ENCODE measurements at regions not wholly inside any gene's neighbourhood (a gene's known extent, or its start where the extent isn't known, plus 50 kb on each side); places are given as distances from the start of the nearest gene placed in this dataset.

DNA sequence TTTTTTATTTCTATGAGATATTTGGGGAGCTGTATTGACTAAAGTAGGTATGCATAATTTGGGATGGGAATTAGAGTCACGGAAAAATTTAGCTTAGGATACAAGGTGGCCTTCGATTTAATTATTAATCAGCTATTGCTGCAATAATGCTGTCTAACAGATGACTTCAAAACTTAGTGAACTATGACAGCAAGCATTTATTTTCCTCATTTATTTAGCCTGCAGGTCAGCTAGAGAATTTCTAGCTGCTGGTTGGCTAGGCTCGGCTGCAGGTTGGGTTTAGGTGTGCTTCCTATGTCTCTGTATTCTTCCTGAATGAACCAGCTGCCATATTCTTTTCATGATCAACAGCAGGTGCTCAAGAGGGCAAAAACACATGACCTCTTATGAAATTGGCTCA, 181.8 kb upstream of the RAG2 start:
- no peaks in the 10 kb centered on the region for H3K36me3 ChIP-seq (ENCODE audit: control insufficient read depth in 1 of 2, insufficient read depth in 2 of 2, low read length in 2 of 2)
- no peaks in the 10 kb centered on the region for H3K9me3 ChIP-seq (ENCODE audit: control insufficient read depth in 1 of 2, low read length in 2 of 2)
- no peaks in the 10 kb centered on the region for H3K27me3 ChIP-seq (ENCODE audit: low read depth, low read length)
- peaks cover 0 to 2% of the 10 kb centered on the region in 2 donors for H3K4me1 ChIP-seq (ENCODE audit: control insufficient read depth in 1 of 2, insufficient read depth in 2 of 2, low read length in 2 of 2)
- H3K4me3 ChIP-seq (ENCODE audit: low read depth in 1 of 2, low read length in 2 of 2): no peak overlapping the region
- H3K27ac ChIP-seq (ENCODE audit: low read length): no peak overlapping the region

DNA sequence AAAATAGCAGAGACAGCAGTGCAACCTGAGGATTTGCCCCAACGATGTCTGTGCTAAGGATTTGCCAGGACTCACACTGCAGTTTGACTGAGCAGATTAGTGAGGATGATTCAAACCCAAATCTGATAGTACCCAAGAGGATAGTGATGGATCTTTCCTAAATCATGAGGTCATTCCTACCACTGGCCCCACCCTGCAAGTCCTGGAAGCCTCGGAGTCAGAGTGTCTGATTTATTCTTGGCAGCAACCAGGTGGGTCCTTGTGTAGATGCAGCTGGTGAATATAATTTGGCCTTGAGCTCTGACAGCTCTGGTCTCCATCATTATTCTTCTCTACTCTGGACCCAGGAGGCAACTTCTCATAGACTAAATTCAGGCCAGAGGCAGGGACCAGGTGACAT, 179.3 kb upstream of the RAG2 start:
- no peak overlapping the region for H3K4me3 ChIP-seq (ENCODE audit: low read depth in 1 of 2, low read length in 2 of 2)
- H3K27ac ChIP-seq (ENCODE audit: low read length): no peak overlapping the region
- no peaks in the 10 kb centered on the region for H3K36me3 ChIP-seq (ENCODE audit: control insufficient read depth in 1 of 2, insufficient read depth in 2 of 2, low read length in 2 of 2)
- H3K27me3 ChIP-seq (ENCODE audit: low read depth, low read length): no peaks in the 10 kb centered on the region
- H3K4me1 ChIP-seq (ENCODE audit: control insufficient read depth in 1 of 2, insufficient read depth in 2 of 2, low read length in 2 of 2): peaks cover 0 to 3% of the 10 kb centered on the region in 2 donors
- H3K9me3 ChIP-seq (ENCODE audit: control insufficient read depth in 1 of 2, low read length in 2 of 2): no peaks in the 10 kb centered on the region

DNA sequence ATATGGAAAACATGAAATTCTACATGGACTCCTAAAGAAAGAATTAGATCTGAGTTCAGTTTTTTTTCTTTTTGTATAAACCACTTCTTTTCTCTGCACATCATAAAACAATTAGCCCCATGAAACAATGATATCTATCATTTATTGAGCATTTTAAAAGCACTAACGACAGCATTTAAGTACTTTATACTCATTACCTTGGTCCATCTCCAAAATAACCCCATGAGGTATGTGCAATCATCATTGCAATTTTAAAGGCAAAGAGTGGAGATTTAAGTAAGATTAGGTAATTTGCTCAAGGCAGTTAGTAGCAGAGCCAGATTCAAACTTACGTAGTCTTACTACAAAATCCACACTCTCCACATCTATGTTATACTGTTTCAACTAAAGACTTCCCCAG, 177.7 kb upstream of the RAG2 start:
- Histone ChIP-seq H3K9me3 (ENCODE audit: control insufficient read depth in 1 of 2, low read length in 2 of 2) (no peaks in the 10 kb centered on the region), H3K27ac (ENCODE audit: low read length) (no peak overlapping the region), H3K4me1 (ENCODE audit: control insufficient read depth in 1 of 2, insufficient read depth in 2 of 2, low read length in 2 of 2) (peaks cover 0 to 3% of the 10 kb centered on the region in 2 donors), H3K27me3 (ENCODE audit: low read depth, low read length) (no peaks in the 10 kb centered on the region), H3K4me3 (ENCODE audit: low read depth in 1 of 2, low read length in 2 of 2) (no peak overlapping the region), H3K36me3 (ENCODE audit: control insufficient read depth in 1 of 2, insufficient read depth in 2 of 2, low read length in 2 of 2) (no peaks in the 10 kb centered on the region)

DNA sequence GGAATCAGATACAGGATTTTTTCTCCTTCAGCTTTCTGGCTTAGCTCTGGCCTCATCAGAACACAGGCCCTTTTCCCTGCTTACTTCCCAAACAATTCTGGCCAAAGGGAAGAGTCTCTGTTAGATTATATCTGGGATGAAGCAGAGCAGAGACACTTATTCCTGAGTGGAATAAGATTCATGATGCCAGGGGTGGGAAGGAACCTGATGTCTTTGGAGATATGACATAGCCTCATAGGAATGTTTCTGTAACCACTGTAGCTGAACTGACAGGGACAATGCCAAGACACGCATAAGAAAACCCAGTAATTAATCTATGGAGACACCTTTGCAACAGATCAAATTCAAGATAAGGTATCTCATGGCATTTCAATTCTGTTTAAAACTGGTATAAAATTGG, 177.1 kb upstream of the RAG2 start:
- Histone ChIP-seq H3K36me3 (ENCODE audit: control insufficient read depth in 1 of 2, insufficient read depth in 2 of 2, low read length in 2 of 2) (no peaks in the 10 kb centered on the region), H3K4me1 (ENCODE audit: control insufficient read depth in 1 of 2, insufficient read depth in 2 of 2, low read length in 2 of 2) (peaks cover 0 to 3% of the 10 kb centered on the region in 2 donors), H3K4me3 (ENCODE audit: low read depth in 1 of 2, low read length in 2 of 2) (no peak overlapping the region), H3K27me3 (ENCODE audit: low read depth, low read length) (no peaks in the 10 kb centered on the region), H3K9me3 (ENCODE audit: control insufficient read depth in 1 of 2, low read length in 2 of 2) (no peaks in the 10 kb centered on the region), H3K27ac (ENCODE audit: low read length) (no peak overlapping the region)

DNA sequence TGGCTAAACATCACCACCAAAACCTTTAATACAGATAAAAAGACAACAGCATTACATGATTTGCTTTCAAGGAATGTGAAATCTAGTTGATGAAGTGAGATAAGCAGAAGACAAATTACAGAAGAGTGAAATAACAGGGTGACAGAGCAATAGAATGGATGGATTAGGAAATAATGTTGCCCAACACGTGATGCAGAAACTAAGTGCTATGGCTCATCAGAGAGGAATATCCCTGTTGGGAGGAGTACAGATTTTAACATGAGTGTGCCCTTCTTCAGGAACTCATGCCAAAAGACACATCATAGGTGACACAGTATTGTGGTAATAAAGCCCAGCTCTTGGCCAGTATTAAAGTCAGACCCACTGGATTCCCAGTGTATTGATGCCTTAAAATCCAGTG, 176.6 kb upstream of the RAG2 start:
- Histone ChIP-seq H3K36me3 (ENCODE audit: control insufficient read depth in 1 of 2, insufficient read depth in 2 of 2, low read length in 2 of 2) (no peaks in the 10 kb centered on the region), H3K4me1 (ENCODE audit: control insufficient read depth in 1 of 2, insufficient read depth in 2 of 2, low read length in 2 of 2) (peaks cover 0 to 3% of the 10 kb centered on the region in 2 donors), H3K27me3 (ENCODE audit: low read depth, low read length) (no peaks in the 10 kb centered on the region), H3K27ac (ENCODE audit: low read length) (no peak overlapping the region), H3K4me3 (ENCODE audit: low read depth in 1 of 2, low read length in 2 of 2) (no peak overlapping the region), H3K9me3 (ENCODE audit: control insufficient read depth in 1 of 2, low read length in 2 of 2) (no peaks in the 10 kb centered on the region)

DNA sequence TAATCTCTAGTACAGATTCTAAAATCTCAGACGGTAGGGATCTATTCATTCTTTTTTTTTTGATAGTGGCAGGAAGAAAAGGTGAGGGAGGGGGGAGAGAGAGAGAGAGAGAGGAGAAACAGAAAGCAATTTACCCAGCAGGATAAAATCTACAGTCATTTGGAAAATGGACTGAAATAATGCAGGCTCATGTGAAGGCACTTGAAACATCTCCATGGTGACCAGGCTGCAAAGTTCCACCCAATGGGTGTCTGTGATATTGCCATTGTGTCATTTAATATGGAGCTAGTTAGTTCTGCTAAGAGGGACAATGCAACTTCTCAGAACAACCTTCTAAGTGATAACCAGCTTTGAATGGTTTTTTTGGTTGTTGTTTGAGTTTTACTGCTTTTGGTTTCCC, 165.2 kb upstream of the RAG2 start:
- no peak overlapping the region for H3K27ac ChIP-seq (ENCODE audit: low read length)
- H3K9me3 ChIP-seq (ENCODE audit: control insufficient read depth in 1 of 2, low read length in 2 of 2): no peaks in the 10 kb centered on the region
- no peaks in the 10 kb centered on the region for H3K36me3 ChIP-seq (ENCODE audit: control insufficient read depth in 1 of 2, insufficient read depth in 2 of 2, low read length in 2 of 2)
- no peaks in the 10 kb centered on the region for H3K27me3 ChIP-seq (ENCODE audit: low read depth, low read length)
- no peak overlapping the region for H3K4me3 ChIP-seq (ENCODE audit: low read depth in 1 of 2, low read length in 2 of 2)
- no peaks in the 10 kb centered on the region for H3K4me1 ChIP-seq (ENCODE audit: control insufficient read depth in 1 of 2, insufficient read depth in 2 of 2, low read length in 2 of 2)

DNA sequence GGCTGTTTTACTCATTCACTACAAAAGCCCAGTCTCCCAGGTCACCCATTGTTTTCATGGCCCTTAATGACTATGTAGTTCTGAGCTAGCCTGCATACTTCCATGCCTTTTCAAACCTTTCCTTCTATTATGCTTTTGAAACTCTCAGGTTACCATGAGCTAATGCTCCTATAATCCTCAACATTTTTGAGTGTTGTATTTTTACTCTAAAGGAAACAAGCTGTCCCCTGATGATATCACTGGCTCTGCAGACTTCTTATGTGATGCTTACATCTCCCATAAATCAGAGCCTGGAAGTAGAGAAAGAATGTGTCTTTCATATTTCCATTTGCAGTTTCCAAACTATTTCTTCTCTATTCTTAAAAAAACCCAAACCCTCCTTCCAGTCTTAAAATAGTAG, 159.0 kb upstream of the RAG2 start:
- no peaks in the 10 kb centered on the region for H3K27me3 ChIP-seq (ENCODE audit: low read depth, low read length)

DNA sequence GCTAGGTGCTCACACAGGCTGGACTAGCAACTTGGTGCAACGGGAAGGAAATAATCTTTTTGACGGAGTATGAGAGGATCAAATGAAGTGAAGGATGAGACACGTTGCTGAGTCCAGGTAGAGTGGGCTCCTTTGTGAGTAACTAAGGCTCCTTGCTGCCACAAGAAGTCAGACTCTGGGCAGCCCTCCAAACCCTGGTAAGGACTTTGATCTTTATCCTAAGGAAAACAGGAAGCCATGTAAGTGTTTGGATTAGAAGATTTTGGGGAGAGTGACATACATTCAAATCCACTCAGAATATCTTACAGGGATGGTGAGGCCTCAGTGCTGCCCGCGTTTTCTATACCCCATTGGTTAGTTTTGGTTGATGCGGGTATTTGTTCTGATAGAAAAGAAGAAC, 155.9 kb upstream of the RAG2 start:
- no peaks in the 10 kb centered on the region for H3K27me3 ChIP-seq (ENCODE audit: low read depth, low read length)
- no peak overlapping the region for H3K27ac ChIP-seq (ENCODE audit: low read length)
- no peaks in the 10 kb centered on the region for H3K9me3 ChIP-seq (ENCODE audit: control insufficient read depth in 1 of 2, low read length in 2 of 2)
- no peaks in the 10 kb centered on the region for H3K36me3 ChIP-seq (ENCODE audit: control insufficient read depth in 1 of 2, insufficient read depth in 2 of 2, low read length in 2 of 2)
- H3K4me1 ChIP-seq (ENCODE audit: control insufficient read depth in 1 of 2, insufficient read depth in 2 of 2, low read length in 2 of 2): peaks cover 0 to 6% of the 10 kb centered on the region in 2 donors
- no peak overlapping the region for H3K4me3 ChIP-seq (ENCODE audit: low read depth in 1 of 2, low read length in 2 of 2)

More for the DNA sequence above, 159.0 kb upstream of the RAG2 start:
- Histone ChIP-seq H3K4me3 (ENCODE audit: low read depth in 1 of 2, low read length in 2 of 2) (no peak overlapping the region), H3K36me3 (ENCODE audit: control insufficient read depth in 1 of 2, insufficient read depth in 2 of 2, low read length in 2 of 2) (no peaks in the 10 kb centered on the region), H3K27ac (ENCODE audit: low read length) (no peak overlapping the region), H3K4me1 (ENCODE audit: control insufficient read depth in 1 of 2, insufficient read depth in 2 of 2, low read length in 2 of 2) (no peaks in the 10 kb centered on the region), H3K9me3 (ENCODE audit: control insufficient read depth in 1 of 2, low read length in 2 of 2) (no peaks in the 10 kb centered on the region)

DNA sequence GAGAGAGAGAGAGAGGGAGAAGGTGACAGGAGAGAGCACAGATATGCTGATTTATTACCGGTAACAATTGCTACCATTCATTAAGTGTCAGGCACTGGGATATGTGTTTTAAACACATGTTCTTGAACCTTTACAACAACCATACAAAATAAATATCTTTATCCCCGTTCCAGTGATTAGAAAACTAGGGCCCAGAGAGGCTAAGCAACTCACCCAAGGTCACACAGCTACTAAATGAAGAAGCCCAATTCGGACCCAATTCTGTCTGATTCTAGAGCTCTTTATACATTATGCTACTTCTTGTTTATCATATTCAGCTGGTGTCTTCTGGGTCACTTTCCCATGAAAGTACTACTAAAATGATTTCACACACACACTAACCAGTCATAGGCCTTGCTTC, 154.0 kb upstream of the RAG2 start:
- H3K27me3 ChIP-seq (ENCODE audit: low read depth, low read length): no peaks in the 10 kb centered on the region
- H3K4me1 ChIP-seq (ENCODE audit: control insufficient read depth in 1 of 2, insufficient read depth in 2 of 2, low read length in 2 of 2): peaks cover 0 to 6% of the 10 kb centered on the region in 2 donors
- H3K9me3 ChIP-seq (ENCODE audit: control insufficient read depth in 1 of 2, low read length in 2 of 2): no peaks in the 10 kb centered on the region
- H3K4me3 ChIP-seq (ENCODE audit: low read depth in 1 of 2, low read length in 2 of 2): no peak overlapping the region
- no peak overlapping the region for H3K27ac ChIP-seq (ENCODE audit: low read length)
- H3K36me3 ChIP-seq (ENCODE audit: control insufficient read depth in 1 of 2, insufficient read depth in 2 of 2, low read length in 2 of 2): no peaks in the 10 kb centered on the region

DNA sequence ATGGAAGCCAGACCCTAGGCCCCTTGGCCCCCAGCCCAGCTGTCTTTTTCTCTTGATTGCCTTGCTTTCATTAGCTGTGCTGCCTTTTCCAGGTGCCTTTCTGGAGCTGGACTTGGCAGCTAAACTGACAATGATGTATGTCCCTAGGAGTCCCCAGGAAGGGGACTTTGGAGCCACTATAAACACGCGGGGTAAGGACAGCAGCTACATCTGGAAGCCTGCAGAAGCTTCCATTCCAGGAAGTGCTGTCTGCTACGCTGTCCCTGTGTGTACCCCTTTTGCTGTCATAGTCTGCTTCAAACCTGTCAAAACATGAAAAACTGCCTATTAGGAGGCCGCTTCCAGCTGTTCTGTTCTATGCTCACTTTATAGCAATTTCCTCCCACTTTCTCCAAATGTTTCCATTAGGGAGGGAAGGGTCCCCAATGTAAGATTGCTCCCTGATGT, 153.3 kb upstream of the RAG2 start:
- no peaks in the 10 kb centered on the region for H3K36me3 ChIP-seq (ENCODE audit: control insufficient read depth in 1 of 2, insufficient read depth in 2 of 2, low read length in 2 of 2)
- H3K9me3 ChIP-seq (ENCODE audit: control insufficient read depth in 1 of 2, low read length in 2 of 2): no peaks in the 10 kb centered on the region
- H3K27me3 ChIP-seq (ENCODE audit: low read depth, low read length): no peaks in the 10 kb centered on the region
- peaks cover 0 to 6% of the 10 kb centered on the region in 2 donors for H3K4me1 ChIP-seq (ENCODE audit: control insufficient read depth in 1 of 2, insufficient read depth in 2 of 2, low read length in 2 of 2)
- H3K4me3 ChIP-seq (ENCODE audit: low read depth in 1 of 2, low read length in 2 of 2): no peak overlapping the region
- H3K27ac ChIP-seq (ENCODE audit: low read length): no peak overlapping the region

DNA sequence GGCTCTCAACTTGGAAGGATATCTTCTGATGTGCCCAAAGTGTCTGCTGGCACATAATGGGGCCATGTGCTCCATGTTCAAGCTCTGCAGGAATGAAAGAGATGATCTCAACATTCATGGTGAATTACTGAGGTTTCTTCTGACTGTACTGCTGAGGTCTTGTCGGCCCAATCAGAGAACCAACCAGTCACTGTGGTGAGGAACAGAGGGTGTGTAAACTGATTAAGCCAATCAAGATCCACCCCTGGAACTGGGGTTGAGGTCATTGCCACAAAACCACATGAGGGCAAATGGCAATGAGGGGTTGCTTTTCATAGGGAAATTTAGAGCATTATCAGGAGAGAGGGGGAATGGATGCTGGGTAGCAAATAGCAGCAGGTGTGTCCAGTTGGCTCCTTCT, 152.3 kb upstream of the RAG2 start:
- no peaks in the 10 kb centered on the region for H3K36me3 ChIP-seq (ENCODE audit: control insufficient read depth in 1 of 2, insufficient read depth in 2 of 2, low read length in 2 of 2)
- no peaks in the 10 kb centered on the region for H3K27me3 ChIP-seq (ENCODE audit: low read depth, low read length)
- H3K4me3 ChIP-seq (ENCODE audit: low read depth in 1 of 2, low read length in 2 of 2): no peak overlapping the region
- no peaks in the 10 kb centered on the region for H3K9me3 ChIP-seq (ENCODE audit: control insufficient read depth in 1 of 2, low read length in 2 of 2)
- H3K4me1 ChIP-seq (ENCODE audit: control insufficient read depth in 1 of 2, insufficient read depth in 2 of 2, low read length in 2 of 2): peaks cover 0 to 6% of the 10 kb centered on the region in 2 donors
- H3K27ac ChIP-seq (ENCODE audit: low read length): no peak overlapping the region

DNA sequence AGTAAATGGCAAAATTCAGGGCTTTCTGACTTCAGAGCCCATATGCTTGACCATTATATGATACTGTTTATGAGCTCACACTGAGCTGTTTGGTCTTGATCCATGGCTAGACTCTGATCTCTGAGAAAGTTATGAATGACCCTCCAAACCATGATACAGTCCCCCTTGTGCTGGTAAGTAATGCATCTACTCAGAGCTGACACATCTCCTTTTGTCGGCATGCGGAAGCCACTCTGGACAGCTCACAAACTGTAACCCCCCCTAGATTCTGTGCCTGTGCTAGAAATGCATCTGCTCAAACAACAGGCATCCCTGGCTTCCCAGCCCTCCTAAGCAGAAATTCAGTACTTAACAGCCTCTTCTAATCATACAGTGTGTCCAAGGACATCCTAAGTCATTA, 150.8 kb upstream of the RAG2 start:
- Histone ChIP-seq H3K4me3 (ENCODE audit: low read depth in 1 of 2, low read length in 2 of 2) (no peak overlapping the region), H3K9me3 (ENCODE audit: control insufficient read depth in 1 of 2, low read length in 2 of 2) (no peaks in the 10 kb centered on the region), H3K36me3 (ENCODE audit: control insufficient read depth in 1 of 2, insufficient read depth in 2 of 2, low read length in 2 of 2) (no peaks in the 10 kb centered on the region), H3K4me1 (ENCODE audit: control insufficient read depth in 1 of 2, insufficient read depth in 2 of 2, low read length in 2 of 2) (peaks cover 0 to 10% of the 10 kb centered on the region in 2 donors), H3K27ac (ENCODE audit: low read length) (no peak overlapping the region), H3K27me3 (ENCODE audit: low read depth, low read length) (no peaks in the 10 kb centered on the region)
